ENCODE measurements at regions not wholly inside any gene's neighbourhood (a gene's known extent, or its start where the extent isn't known, plus 50 kb on each side); places are given as distances from the start of the nearest gene placed in this dataset.

DNA sequence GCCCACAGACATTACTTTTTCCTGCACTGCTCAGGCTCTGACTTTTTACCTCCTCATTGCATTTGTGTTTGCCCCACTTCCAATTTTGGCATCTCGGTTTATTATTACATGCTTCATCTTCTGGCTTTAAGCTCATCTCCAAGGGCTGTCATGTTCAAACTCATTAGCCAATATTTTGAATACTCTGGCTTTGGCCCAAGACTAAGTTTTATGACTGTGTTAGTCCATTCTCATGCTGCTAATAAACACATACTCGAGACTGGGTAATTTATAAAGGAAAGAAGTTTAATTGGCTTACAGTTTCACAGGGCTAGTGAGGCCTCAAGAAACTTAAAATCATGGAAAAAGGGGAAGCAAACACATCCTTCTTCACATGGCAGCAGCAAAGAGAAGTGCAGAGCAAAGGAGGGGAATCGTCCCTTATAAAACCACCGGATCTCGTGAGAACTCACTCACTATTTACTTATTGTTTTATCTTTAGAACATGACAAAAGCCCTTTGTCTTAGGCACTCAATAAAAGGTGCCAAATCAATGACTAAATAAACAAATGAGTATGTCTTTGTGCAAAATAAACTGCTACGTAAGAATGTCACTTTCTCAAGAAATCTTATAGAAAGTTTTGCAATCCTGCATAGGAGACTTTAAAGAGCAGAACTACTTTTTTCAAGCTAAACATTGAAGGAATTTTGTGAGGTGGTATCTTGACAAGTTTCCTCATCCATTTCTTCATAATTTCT is 233.4 kb upstream of the SPRY2 start:
- TF ChIP-seq, protein P1, sequence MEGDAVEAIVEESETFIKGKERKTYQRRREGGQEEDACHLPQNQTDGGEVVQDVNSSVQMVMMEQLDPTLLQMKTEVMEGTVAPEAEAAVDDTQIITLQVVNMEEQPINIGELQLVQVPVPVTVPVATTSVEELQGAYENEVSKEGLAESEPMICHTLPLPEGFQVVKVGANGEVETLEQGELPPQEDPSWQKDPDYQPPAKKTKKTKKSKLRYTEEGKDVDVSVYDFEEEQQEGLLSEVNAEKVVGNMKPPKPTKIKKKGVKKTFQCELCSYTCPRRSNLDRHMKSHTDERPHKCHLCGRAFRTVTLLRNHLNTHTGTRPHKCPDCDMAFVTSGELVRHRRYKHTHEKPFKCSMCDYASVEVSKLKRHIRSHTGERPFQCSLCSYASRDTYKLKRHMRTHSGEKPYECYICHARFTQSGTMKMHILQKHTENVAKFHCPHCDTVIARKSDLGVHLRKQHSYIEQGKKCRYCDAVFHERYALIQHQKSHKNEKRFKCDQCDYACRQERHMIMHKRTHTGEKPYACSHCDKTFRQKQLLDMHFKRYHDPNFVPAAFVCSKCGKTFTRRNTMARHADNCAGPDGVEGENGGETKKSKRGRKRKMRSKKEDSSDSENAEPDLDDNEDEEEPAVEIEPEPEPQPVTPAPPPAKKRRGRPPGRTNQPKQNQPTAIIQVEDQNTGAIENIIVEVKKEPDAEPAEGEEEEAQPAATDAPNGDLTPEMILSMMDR (IDR thresholded peaks at IDR 0.05) = no peak
- no peak for TF ChIP-seq POLR2A (IDR thresholded peaks at IDR 0.05)
